ENCODE measurements at regions not wholly inside any gene's neighbourhood (a gene's known extent, or its start where the extent isn't known, plus 50 kb on each side); places are given as distances from the start of the nearest gene placed in this dataset.

DNA sequence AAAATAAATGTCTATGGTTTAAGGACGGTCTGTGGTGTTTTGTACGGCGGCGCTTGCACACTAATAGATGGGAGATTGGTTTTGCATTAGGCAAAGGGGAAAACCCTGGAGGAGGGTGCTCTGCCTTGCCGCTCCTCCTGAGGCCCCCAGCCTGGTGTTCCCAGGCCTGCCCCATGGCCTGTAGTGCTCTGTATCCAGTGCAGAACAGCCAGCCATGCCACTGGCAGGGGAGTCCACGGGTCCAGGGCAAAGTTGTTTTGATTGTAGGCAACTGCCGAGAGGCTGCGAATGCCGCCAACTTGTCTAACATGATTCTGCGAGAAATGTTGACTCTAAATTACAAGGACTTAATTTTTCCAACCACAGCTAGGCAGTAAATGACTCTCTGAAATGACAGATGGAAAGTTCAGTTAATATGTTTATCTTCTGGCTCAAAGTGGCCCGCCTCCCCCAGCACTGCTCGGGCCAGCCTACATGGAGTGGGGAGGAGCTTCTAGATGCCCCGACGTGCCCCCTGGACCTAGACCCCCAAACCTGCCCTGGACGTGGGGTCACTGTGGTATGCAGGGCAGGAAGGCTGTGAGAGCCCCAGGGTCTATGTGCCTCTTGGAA is 104.6 kb upstream of the GDF10 start:
- no peak for DNase-seq

DNA sequence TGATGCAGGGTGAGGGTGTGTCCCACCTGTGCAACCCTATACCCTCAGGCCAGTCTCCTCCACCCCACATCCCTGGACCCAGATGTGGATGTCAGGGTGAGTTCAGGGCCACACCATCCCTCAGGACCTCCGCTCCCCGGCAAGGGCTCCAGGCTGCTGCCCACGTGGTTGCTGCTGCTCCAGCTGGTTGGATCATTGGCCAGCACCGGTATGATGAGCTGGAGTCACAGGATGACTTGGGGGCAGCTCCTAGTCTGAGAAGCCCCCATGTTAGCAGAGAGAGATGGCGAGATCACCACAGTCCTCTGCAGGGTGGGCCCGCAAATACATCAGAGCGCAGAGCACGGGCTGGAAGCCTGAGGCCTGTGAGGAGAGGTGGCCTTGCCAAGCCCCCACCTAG is 103.3 kb upstream of the GDF10 start:
- no peak for DNase-seq

DNA sequence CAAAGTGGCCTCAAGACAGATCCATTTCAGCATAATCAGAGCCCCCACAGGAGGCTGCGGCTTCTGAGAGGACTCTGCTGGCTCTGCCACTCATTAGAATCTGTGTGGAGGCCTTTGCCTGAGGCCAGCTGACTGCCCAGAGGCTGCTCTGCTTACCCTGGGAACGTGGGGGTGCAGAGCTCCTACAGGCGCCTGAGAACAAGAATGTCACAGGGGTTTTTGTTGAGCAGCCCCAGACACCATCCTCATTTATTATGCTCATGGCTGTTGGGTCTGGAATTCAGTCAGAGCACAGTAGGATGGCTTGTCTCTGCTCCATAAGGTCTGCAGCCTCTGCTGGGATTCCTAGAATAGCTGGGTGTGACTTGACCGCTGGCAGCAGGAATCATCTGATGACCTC is 101.8 kb upstream of the GDF10 start:
- DNase-seq: no peak

DNA sequence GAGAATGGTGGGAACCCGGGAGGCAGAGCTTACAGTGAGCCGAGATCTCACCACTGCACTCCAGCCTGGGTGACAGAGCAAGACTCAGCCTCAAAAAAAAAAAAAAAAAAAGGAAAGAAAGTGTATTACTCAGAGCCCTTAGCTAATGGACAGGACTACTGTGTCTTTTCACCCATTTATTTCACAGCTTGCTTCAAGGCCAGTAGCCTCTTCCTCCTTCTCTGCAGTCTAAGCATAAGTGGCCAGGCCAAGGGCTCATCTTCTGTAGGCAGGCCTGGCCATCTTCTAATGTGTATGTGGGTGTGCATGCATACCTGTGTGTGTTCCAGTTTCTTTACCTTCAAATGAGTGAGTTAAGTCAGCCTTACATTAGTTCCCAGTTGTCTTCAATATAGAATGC is 94.8 kb upstream of the GDF10 start:
- DNase-seq: peak in 1 of 2 donors; percentile 42

DNA sequence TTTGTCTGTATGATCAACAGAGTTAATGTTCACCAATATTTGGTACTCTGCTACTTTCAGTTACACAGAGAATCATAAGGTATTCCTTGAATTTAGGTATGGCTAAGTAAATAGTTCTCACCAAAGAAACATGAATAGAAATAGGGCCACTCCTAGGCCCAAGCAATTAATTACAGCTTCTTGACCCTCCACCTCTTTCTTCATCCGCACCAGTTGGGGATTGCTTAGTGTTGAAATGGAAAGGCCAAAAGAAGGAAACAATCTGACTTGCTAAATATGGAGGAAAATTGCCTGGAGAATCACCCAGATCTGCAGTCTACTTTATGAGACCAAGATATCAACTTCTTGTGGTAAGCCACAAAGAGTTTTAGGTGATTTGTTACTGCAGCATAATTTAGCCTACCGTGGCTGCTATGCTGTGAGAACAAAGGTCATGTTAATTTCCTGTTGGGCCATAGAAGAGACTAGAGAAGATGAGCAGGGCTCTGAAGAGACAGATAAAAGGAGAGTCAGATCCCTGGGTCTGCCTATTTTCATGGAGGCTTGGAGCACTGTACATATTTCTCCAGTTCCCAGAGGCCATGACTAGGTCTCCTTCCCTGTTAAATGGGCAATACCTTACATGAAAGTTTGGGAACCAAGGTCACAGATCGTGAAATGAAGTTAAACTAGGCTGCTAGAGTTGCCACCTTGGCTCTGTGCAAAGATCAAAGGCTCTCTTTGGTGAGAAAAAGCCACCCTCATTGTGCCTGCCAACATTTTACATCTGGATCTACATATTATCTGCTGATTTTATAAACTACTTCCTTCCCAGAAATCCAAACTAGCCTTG is 93.3 kb upstream of the GDF10 start:
- no peak for DNase-seq

DNA sequence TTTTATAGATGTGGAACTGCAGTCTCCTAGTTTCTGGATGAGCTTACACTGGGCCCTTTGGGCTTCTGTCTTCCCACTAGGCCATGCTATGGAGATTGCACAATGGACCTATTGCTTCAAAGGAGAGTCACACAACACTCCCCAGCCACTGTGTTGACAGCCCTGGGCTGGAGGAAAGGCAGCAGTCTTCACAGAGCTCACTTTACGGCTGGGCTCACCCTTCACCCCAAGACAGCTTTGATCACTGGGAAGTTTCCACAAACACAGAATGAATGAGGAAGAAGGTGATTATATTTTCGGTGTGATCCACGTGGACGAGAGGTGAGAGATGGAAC is 92.7 kb upstream of the GDF10 start:
- DNase-seq: peak; percentile 82 to 87

DNA sequence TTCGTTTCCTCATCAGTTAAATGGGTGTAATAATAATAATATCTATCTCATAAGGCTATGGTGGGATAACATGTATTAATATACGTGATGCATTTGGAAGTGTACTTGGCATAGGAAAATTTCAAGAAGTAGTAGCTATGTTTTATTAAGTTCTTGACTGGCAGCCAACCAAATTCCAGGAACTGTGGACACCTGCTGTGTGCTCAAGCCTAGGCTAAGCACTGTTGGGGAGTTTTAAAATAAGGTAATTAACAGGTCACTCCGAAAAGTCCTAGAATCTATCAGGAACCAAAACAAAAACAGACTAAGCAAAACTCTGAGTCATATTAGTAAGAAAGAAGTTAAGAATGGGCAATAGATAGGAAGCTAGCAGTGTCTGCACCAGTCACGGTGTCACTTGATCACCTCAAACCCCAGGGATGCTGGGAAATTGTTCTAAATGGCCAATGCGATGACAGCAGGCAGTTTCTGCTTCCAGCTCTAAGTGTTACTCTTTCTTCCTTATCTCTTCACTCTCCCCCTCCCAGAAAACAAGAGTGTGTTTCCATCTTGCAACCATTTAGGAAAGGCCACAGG is 92.0 kb upstream of the GDF10 start:
- DNase-seq: no peak

DNA sequence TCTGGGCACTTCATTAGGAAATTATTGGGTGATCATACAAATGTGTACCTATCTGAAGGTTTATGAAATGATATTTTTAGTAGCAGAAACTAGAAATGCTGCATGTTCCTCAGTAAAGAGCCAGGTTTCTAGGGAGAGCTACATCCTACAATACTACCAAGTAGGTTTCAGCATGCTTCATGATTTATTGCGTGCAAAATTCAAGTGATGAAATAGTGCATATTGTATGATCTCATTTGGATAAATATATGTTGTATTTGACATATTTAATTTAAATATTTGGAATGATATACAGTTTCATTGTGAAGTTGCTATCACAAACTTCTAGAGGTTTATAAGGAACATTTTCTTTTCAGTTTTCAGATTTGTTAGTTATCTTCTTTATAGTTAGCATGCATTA is 90.5 kb upstream of the GDF10 start:
- no peak for DNase-seq

DNA sequence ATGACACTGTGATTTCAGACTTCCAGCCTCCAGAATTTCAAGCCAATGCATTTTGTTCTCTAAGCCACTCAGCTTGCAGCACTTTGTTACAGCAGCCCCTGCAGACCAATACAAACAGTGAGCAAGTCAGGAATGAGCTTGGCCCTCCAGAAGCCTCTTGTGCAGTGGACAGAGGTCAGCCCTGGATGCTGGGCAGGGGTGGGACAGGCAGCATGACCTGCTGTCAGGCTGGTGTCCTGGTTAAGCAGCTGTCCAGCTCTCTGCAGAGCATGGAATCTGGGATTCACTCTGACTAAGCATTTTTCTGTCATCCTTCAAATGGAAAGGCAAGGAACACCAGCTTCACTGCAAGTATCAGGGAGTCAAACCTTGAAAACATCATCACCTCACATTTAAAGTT is 85.5 kb upstream of the GDF10 start:
- no peak for DNase-seq

DNA sequence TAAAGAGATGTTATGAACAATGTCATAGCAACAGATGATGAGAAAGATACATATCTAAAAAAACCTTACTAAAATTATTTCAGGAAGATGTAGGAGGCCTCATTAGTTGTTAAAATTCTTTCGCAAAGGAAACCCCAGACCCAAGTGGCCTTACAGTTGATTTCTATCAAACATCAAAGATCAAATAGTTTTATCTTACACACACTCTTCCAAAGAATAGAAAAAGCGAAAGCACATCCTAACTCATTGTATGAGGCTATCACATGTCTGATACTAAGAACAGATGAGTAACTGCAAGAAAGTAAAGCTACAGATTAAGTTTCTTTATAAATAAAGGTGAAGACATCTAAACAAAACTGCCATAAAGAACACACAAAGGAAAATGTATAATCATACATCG is 82.9 kb upstream of the GDF10 start:
- no peak for DNase-seq

DNA sequence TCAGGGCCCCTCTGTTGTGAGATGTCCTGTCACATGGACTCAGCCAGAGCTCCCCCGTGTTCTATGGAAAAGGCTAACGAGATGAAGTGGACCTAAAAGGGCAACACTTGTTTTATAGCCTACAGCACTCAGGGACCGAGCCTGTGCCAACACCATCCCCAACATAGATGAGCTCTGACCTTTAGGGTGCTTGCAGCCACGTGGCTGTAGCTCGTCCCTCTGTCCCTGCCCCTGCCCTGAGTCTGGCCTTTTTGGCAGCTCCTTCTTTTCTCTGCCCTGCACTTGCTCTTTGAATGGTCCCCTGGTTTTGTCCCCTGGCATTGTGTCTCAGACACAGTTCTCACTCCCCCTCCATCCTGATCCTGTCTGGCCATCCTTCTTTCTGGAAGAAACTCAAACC is 81.2 kb upstream of the GDF10 start:
- DNase-seq: no peak

DNA sequence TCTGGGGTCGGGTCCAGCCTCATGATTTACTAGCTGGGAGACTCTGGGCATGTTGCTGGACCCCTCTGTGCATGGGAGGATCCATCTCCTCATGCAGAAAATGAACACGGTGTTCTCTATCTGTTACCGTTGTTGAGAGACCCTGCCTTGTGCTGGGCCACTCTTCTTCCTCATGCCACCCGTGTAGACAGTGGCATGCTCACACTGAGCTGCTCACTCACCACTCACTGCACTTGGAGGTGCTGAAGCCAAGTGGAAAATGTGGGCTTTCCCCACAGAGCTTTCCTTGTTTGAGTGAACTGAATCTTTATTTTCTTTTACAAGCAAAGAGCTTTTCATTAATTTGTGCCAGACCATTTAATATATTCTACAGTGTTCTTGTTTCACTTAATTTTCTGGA is 77.5 kb upstream of the GDF10 start:
- DNase-seq: no peak

DNA sequence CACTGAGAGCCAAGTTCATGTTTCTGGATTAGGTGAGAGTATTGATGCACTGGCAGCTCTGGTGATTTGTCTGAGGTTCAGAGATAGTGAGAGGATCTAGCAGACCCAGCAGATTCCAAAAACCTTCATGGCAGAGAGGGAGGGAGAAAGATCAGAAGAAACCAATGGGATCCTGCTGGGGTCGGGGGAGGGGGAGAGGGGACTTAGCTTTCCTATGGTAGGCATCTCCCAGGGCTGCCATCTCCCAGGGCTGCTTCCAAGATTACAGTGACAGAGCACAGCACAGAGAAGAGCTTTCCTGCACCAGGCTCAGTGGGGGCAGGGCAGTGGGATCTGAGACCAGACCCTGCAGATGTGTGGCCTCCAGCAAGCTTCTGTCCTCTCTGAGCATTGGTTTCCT is 76.8 kb upstream of the GDF10 start:
- DNase-seq: no peak

DNA sequence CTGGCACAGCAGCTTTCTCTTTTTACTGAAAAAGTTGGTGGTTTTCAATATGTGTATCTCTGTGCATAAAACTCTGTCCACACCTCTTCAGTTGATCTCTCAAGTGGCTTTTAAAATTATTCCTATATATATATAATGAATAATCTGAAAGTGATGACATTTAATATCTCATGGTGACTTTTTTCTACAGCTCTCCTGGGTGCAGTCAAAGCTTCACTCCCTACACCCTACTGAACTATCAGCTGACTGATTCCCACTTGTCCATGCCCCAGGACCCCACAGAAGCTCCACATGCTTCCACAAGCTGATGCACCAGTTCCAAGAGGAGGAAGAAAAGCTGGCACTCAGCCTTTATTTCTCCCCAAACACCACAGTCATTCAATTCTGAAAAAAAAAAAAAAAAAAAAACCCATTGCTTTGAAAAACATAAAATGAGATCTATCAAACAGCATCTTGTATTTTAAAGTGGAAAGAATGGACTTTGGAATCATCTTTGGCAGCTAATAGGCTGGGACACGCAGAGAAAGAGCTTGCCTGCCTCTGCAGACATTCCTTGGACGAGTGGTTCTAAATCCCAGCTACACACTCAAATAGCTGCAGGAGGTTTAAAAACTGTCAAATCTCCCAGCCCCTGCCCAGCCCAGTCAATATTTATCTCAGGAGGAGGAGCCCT is 75.3 kb upstream of the GDF10 start:
- no peak for DNase-seq

DNA sequence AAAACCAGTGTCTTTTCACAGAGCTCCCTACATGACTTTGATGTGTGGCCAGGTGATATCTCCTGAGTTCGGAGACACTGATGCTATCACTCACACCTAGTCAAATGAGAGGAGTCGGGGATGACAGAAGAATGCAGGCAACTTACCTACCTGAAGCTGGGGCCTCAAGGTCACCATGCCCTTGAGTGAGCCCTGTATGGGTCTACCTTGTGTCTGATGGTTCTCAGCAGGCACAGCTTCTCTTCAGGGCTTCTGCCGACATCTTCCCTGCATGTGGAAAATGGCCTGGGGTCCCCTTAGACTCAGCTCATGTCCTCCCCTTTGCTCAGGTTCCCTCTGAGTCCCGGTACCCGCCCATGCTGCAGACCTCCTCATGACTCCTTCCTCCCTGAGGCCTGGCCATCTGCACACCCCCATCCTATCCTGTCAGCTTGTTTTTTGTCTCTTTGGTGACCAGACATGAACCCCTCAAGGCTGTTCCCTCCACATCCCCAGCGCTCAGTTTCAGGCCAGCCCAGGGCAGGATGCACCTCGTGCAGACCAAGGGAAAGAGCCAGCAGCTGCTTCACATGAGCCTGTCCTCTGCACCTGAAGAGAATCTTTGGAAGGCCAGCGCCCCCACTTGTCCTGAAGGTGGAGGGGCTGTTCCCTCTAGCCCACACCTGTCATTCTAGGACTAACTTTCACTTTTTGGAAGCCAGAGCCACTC is 74.6 kb upstream of the GDF10 start:
- no peak for DNase-seq

DNA sequence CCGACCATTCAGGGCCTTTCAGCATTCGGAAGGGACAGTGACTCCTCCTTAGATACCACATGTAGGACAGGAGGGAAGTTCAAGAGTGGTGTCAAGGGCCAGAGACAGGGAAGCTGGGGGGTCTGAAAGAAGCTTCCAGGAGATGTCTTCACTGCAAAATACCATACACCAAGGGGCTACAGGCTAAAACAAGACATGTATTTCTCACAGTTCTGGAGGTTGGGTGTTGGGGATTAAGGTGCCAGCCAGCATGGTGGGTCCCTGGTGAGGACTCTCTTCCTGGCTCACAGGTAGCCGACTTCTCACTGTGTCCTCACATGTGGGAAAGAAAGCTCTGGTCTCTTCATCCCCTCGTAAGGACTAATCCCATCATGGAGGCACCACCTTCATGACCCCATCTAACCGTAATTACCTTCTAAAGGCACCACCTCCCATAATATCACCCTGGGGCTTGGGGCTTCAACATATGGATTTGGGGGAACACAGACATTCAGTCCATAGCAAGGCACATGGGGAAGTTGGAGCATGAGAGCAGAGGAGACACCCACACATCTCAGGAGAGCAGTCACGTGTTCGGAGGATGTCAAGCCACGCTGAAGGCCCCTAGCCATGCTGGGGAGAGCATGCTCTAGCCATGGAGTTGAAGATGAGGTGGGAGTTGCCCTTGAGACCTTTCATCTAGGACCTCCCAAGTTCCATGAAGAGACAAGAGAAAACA is 73.9 kb upstream of the GDF10 start:
- peak in 1 of 2 donors; percentile 23 for DNase-seq

DNA sequence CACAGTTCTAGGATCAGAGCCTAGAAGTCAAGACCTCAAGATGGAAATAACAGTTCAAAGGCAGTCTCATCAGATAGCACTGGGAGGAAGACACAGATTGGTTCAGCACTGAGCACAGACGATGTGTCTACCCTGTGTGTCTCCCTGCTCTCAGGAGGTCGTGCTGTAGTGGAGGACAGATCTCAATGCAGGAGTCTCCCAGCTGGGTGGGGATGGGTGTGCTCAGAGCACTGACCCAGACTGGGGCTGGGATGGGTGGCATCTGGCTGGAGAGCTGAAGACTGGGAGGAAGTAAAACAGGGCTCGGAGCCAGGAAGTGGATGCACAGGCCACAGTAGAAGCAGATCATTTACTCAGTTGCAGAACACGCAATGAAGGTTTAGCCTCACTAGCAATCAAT is 69.5 kb upstream of the GDF10 start:
- peak in 1 of 2 donors; percentile 15 for DNase-seq

DNA sequence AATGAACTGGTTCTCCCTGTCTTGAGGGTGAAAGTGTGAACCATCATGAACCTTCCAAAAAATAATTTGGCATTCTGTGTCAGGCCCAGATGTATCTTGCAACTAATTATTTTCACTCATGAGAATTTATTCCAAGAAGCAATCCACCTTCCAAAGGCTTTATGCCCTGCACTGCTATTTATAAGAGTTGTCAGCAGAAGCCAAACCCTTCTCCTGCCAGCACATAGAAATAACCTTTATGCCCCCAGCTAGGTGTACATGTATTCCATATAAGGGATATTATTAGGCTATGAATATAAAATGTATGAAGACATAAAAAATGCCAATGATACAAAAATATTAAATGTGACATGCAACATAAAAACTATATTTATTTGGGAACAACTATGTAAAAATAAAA is 69.0 kb upstream of the GDF10 start:
- no peak for DNase-seq

DNA sequence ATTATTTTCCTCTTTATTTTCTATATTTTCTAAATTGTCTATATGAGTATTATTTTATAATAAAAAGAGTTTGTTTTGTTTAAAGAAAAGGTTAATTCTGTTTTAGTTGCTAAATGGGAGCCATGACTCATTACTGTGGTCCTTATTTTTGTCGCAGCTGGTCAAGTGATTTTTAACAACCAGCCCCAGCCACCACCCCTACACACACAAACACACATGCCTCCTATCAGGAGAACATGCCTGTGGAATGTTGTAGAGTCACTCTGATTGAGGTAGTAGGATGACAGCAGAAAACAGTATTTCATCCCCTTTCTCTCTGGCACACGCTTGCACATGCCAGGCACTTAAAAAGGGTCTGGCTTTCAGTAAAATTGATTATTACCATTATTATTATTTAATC is 68.6 kb upstream of the GDF10 start:
- DNase-seq: no peak

DNA sequence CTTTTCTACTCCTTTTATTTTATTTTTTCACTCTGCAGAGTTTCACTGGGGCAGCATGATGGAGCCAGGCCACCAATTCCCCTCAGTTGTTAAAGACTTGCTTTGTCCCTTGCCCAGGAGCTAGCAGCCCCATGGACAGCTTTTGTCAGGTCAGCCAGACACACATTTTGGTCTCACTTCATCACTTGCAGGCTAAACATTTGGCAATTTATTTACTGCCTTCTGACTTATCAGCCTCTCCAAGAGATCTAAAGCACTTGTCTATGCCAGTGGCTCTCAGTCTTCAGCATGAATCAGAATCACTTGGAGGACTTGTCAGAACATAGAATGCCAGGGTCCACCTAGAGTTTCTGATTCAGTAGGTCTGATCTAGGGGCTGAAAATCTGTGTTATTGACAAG is 66.4 kb upstream of the GDF10 start:
- DNase-seq: no peak

DNA sequence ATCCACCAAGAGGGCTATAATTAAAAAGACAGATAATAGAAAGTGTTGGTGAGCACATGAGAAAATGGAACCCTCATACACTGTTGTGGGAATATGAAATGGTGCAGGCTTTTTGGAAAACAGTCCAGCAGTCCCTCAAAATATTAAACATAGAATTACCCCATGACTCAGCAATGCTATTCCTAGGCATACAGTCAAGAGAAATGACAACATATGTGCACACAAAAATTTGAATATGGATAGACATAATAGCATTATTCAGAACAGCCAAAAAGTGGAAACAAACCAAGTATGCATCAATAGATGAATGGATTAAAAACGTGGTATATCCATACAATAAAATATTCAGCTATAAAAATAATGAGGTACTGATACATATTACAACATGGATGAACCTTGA is 64.5 kb upstream of the GDF10 start:
- no peak for DNase-seq
